HCT116 (cell line): ENCODE measurements at regions not wholly inside any gene's neighbourhood (a gene's known extent, or its start where the extent isn't known, plus 50 kb on each side); places are given as distances from the start of the nearest gene placed in this dataset.

Experiments
- ATAC-seq: fragments of 200-7000 bp; cut with Tn5 transposase; 2 replicates; pipeline ENCODE4 v1.9.1; 2020; ENCODE audit warnings: mild to moderate bottlenecking, moderate library complexity
- BruUV-seq: library from RNA; stranded (reverse); fragments of 400-500 nt; replicated peaks from 2 replicates; lab custom pipeline; 2021; lab: Mats Ljungman, UMichigan
- CTCF ChIA-PET: fragments of 300-600 bp; sonication (Branson Sonifier 250); formaldehyde crosslinking; loops from one replicate; lab custom pipeline; 2021; ENCODE audit warnings: antibody characterized with exemption; lab: Charles Lee
- POLR2A ChIA-PET: fragments of 300-600, 350-600 bp; sonication (Branson Sonifier 250); formaldehyde crosslinking; loops from one replicate; lab custom pipeline; 2021; ENCODE audit warnings: antibody characterized with exemption; lab: Charles Lee
- RAD21 ChIA-PET, 2 experiments: fragments of 300-600 bp; sonication (Branson Sonifier 250); formaldehyde crosslinking; loops; one replicate each; lab custom pipeline; 2023; ENCODE audit warnings: low total read pairs in 2 of 2; ENCODE audit not compliant: uncharacterized antibody in 2 of 2, unreplicated experiment in 2 of 2, low non-redundant PET in 1 of 2; lab: Charles Lee
- DNase-seq: peaks from one replicate; pipeline ENCODE4 v3.0.0-alpha.2; 2010; ENCODE audit warnings: low read depth, low spot score
- H2AFZ ChIP-seq: fragments of 200-600 bp; shearing (Covaris generic), sonication (generic); 2 replicates; pipeline ENCODE4 v1.6.1; 2017; ENCODE audit warnings: low read depth, mixed run types, mixed read lengths, antibody characterized with exemption, low read length; ENCODE audit not compliant: poor library complexity, severe bottlenecking
- H3K27ac ChIP-seq: 2 replicates; pipeline ENCODE4 v1.5.1; 2012; ENCODE audit warnings: low read depth, low read length
- H3K27me3 ChIP-seq: fragments of 200-600 bp; sonication (generic); 2 replicates; pipeline ENCODE4 v1.6.1; 2016; ENCODE audit warnings: mixed run types, low read length, mixed read lengths; ENCODE audit not compliant: insufficient read depth
- H3K36me3 ChIP-seq, 2 experiments: fragments of 200-500 bp in 1 of 2; fragments of 200-600 bp in 1 of 2; sonication (Bioruptor generic) in 1 of 2; sonication (generic) in 1 of 2; 2 replicates each; pipeline versions ENCODE4 v1.5.1 to v1.6.1; 2014 to 2016; ENCODE audit warnings: low read length in 2 of 2, inconsistent platforms in 1 of 2, mixed read lengths in 1 of 2, mixed run types in 1 of 2; ENCODE audit not compliant: insufficient read depth in 2 of 2, control insufficient read depth in 1 of 2
- H3K4me1 ChIP-seq, 2 experiments: fragments of 200-600 bp in 1 of 2; sonication (generic) in 1 of 2; 2 replicates each; pipeline versions ENCODE4 v1.5.1 to v1.6.1; 2012 to 2017; ENCODE audit warnings: low read length in 2 of 2, inconsistent platforms in 1 of 2, mild to moderate bottlenecking in 1 of 2, mixed read lengths in 1 of 2, mixed run types in 1 of 2, moderate library complexity in 1 of 2; ENCODE audit not compliant: insufficient read depth in 2 of 2, control insufficient read depth in 1 of 2
- H3K4me2 ChIP-seq: fragments of 200-600 bp; sonication (generic); 2 replicates; pipeline ENCODE4 v1.6.1; 2017; ENCODE audit warnings: mixed run types, low read length, mixed read lengths
- H3K4me3 ChIP-seq, 2 experiments: fragments of 200-600 bp in 1 of 2; sonication (generic) in 1 of 2; replicated peaks in 1 of 2; 2 replicates each; pipeline ENCODE4 v1.5.1; 2011 to 2016; ENCODE audit warnings: low read length in 2 of 2, control low read depth in 1 of 2, low read depth in 1 of 2, mild to moderate bottlenecking in 1 of 2, mixed read lengths in 1 of 2, mixed run types in 1 of 2
- H3K79me2 ChIP-seq: fragments of 200-600 bp; sonication (generic); 2 replicates; pipeline ENCODE4 v1.6.1; 2017; ENCODE audit warnings: mild to moderate bottlenecking, mixed run types, low read length, moderate library complexity, mixed read lengths; ENCODE audit not compliant: insufficient read depth
- H3K9ac ChIP-seq: fragments of 200-600 bp; sonication (generic); 2 replicates; pipeline ENCODE4 v1.6.1; 2016; ENCODE audit warnings: low read length, mixed read lengths
- H3K9me2 ChIP-seq: fragments of 200-600 bp; sonication (generic), shearing (Covaris generic); 2 replicates; pipeline ENCODE4 v1.6.1; 2017; ENCODE audit warnings: mixed run types, mild to moderate bottlenecking, moderate library complexity; ENCODE audit not compliant: insufficient read depth
- H3K9me3 ChIP-seq, 2 experiments: fragments of 200-500 bp in 1 of 2; fragments of 200-600 bp in 1 of 2; sonication (Bioruptor generic) in 1 of 2; sonication (generic) in 1 of 2; 2 replicates each; pipeline ENCODE4 v1.6.1; 2014 to 2017; ENCODE audit warnings: low read length in 2 of 2, mixed read lengths in 2 of 2, inconsistent platforms in 1 of 2, low read depth in 1 of 2, mild to moderate bottlenecking in 1 of 2, mixed run types in 1 of 2, moderate library complexity in 1 of 2; ENCODE audit not compliant: control insufficient read depth in 1 of 2, insufficient read depth in 1 of 2
- H4K20me1 ChIP-seq: fragments of 200-600 bp; sonication (generic), shearing (Covaris generic); 2 replicates; pipeline ENCODE4 v1.6.1; 2017; ENCODE audit warnings: mixed run types, mild to moderate bottlenecking, moderate library complexity; ENCODE audit not compliant: insufficient read depth
- CEBPB ChIP-seq: IDR thresholded peaks from 2 replicates; pipeline ENCODE4 v1.6.1; 2012; ENCODE audit warnings: low read depth
- EGR1 ChIP-seq: IDR thresholded peaks from 2 replicates; pipeline ENCODE4 v1.6.1; 2012; ENCODE audit warnings: low read depth
- EZH2 ChIP-seq: fragments of 200-600 bp; sonication (generic); IDR thresholded peaks from 2 replicates; pipeline ENCODE4 v1.6.1; 2017; ENCODE audit warnings: antibody characterized with exemption, mixed run types
- EZH2phosphoT487 ChIP-seq: fragments of 200-600 bp; IDR thresholded peaks from 2 replicates; pipeline ENCODE4 v1.6.1; 2018; ENCODE audit warnings: antibody characterized with exemption, borderline replicate concordance
- JUND ChIP-seq: IDR thresholded peaks from 2 replicates; pipeline ENCODE4 v1.6.1; 2012
- POLR2A ChIP-seq: IDR thresholded peaks from 2 replicates; pipeline ENCODE4 v1.7.0; 2011; ENCODE audit warnings: borderline replicate concordance; ENCODE audit not compliant: insufficient read depth, insufficient read length; ENCODE audit errors: extremely low read depth
- POLR2AphosphoS5 ChIP-seq: IDR thresholded peaks from 2 replicates; pipeline ENCODE4 v1.6.1; 2011; ENCODE audit warnings: mild to moderate bottlenecking, low read depth, low read length, moderate library complexity
- RAD21 ChIP-seq: IDR thresholded peaks from 2 replicates; pipeline ENCODE4 v1.6.1; 2012; ENCODE audit warnings: low read depth, mild to moderate bottlenecking
- SP1 ChIP-seq: IDR thresholded peaks from 2 replicates; pipeline ENCODE4 v1.6.1; 2012; ENCODE audit warnings: low read depth
- SRF ChIP-seq: IDR thresholded peaks from 2 replicates; pipeline ENCODE4 v1.6.1; 2012; ENCODE audit warnings: low read depth
- TCF7L2 ChIP-seq: IDR thresholded peaks from 2 replicates; pipeline ENCODE4 v1.7.0; 2011; ENCODE audit warnings: borderline replicate concordance, inconsistent platforms; ENCODE audit not compliant: insufficient read depth, insufficient read length; ENCODE audit errors: extremely low read depth
- YY1 ChIP-seq: IDR thresholded peaks from 2 replicates; pipeline ENCODE4 v1.6.1; 2011; ENCODE audit warnings: low read length, low read depth, moderate library complexity, mild to moderate bottlenecking; ENCODE audit not compliant: insufficient replicate concordance; ENCODE audit errors: extremely low read depth
- ZFX ChIP-seq: fragments of 450-650 bp; IDR thresholded peaks from 2 replicates; pipeline ENCODE4 v1.6.1; 2017
- ZNF274 ChIP-seq: fragments of 200-500 bp; sonication (Bioruptor generic); IDR thresholded peaks from 2 replicates; pipeline ENCODE4 v1.6.1; 2014; ENCODE audit warnings: mild to moderate bottlenecking, low read depth, low read length, inconsistent platforms
- intact Hi-C: fragments of 100-400 bp; cut with micrococcal nuclease; formaldehyde crosslinking; loops from 2 replicates; pipeline ENCODE4 v1.10.0; 2022
- TF ChIP-seq, protein P1 (sequence below): IDR thresholded peaks from 2 replicates; pipeline ENCODE4 v1.6.1; 2012

DNA sequence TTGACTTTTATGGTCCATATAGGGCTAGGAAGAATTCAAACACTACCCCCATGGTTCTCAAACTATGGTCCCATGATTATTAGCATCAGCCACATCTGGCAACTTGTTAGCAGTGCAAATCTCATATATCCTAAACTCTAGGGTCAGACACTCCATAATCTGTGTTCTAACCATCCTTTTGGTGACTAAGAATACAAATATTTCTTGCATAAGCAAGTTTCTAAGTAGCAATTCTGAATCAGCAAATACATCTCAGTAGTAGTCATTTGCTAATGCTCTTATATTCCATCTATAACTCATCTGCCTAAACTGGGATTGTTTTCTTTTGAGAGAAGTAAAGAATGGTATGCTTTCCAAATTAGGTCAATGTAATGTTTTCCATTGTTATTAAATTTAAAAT is 447.3 kb downstream of the TMX3 start:
- ChIA-PET CTCF (no interaction called here), POLR2A (no interaction called here), RAD21 (no interaction called here)
- Histone ChIP-seq H3K9me2 (no peaks in the 10 kb centered on the region), H3K27ac (no peak overlapping the region), H3K4me2 (no peak overlapping the region), H2AFZ (no peak overlapping the region), H4K20me1 (no peaks in the 10 kb centered on the region), H3K4me3 (no peak overlapping the region), H3K27me3 (no peaks in the 10 kb centered on the region), H3K36me3 (no peaks in the 10 kb centered on the region), H3K79me2 (no peaks in the 10 kb centered on the region), H3K9me3 (peaks cover 11 to 15% of the 10 kb centered on the region in 2 experiments; a peak in 2 of 4 replicates), H3K4me1 (no peaks in the 10 kb centered on the region), H3K9ac (no peak overlapping the region)
- DNase-seq (no peak), ATAC-seq (no peak)
- no TSS peak for BruUV-seq
- intact Hi-C loops = no loop called here
- TF ChIP-seq EGR1 (no peak), YY1 (no peak), RAD21 (no peak), ZNF274 (no peak), SP1 (no peak), TCF7L2 (no peak), POLR2AphosphoS5 (no peak), ZFX (no peak), POLR2A (no peak), EZH2 (no peak), SRF (no peak), CEBPB (no peak), JUND (no peak), EZH2phosphoT487 (no peak)
- TF ChIP-seq, protein P1, sequence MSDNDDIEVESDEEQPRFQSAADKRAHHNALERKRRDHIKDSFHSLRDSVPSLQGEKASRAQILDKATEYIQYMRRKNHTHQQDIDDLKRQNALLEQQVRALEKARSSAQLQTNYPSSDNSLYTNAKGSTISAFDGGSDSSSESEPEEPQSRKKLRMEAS = no peak
